ENCODE measurements at regions not wholly inside any gene's neighbourhood (a gene's known extent, or its start where the extent isn't known, plus 50 kb on each side); places are given as distances from the start of the nearest gene placed in this dataset.
A peak's percentile ranks its signal among the peaks of the same experiment; 100 is the strongest.

DNA sequence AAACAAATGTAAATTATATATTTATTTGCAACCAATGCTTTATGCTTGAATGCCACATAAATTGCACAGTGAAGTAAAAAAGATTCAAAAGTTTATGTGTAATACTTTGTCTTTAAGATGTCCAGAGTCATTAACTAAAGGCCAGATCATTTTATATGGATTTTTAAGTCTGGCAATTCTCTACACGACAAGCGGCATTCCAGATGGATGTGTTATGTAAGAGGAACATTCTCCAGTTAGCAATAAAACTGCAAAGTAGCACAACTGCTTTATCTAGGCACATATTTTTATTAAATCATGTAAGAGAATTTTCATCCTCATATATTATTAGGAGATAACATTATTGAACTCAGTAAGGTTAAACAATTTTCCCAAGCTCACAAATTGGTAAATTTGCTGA, 1717.7 kb upstream of the SEL1L start:
- H2AK5ac ChIP-seq (ENCODE audit: low read length), result no peak overlapping the region
- WGBS (ENCODE audit: extremely low coverage, insufficient coverage, insufficient read length), result no CpG with 5 or more reads among the region's 2 CpGs
- H3K4me1 ChIP-seq (ENCODE audit: control insufficient read depth in 1 of 2, insufficient read depth in 2 of 2, low read length in 2 of 2), result no peaks in the 10 kb centered on the region

DNA sequence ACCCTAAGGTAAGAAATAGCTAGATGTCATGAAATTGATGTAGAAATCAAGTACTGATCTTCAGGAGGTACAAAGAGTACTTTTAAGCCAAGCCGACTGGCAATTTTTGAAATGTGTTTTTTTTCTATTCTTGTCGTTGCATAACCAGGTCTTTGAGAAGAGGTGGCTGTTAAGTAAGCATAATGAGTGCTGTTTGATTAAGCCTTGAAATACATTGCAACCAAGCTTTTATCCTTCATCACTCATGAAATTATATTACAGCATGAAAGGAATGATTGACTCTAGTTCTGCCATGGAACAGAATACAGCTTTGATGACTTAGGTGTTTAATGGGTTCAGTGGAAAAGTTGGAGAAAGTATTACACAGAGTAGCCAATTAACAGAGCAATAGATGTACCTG, 1720.2 kb upstream of the SEL1L start:
- WGBS (ENCODE audit: extremely low coverage, insufficient coverage, insufficient read length), result no CpG with 5 or more reads among the region's 2 CpGs

More for the DNA sequence above, 1717.7 kb upstream of the SEL1L start:
- no peak overlapping the region for H4K12ac ChIP-seq (ENCODE audit: low read depth, low read length)
- peak in 1 of 2 donors; percentile 4 for DNase-seq
- H3K9me3 ChIP-seq (ENCODE audit: insufficient read depth, low read depth, low read length), result no peaks in the 10 kb centered on the region
- H3K79me2 ChIP-seq (ENCODE audit: control insufficient read depth, insufficient read depth, low read length, poor library complexity), result no peaks in the 10 kb centered on the region
- H2BK12ac ChIP-seq (ENCODE audit: low read length), result no peak overlapping the region
- no peaks in the 10 kb centered on the region for H3K27me3 ChIP-seq (ENCODE audit: insufficient read depth, low read length)
- no peak overlapping the region for H3K23ac ChIP-seq (ENCODE audit: low read length)
- no peak overlapping the region for H3K4ac ChIP-seq (ENCODE audit: low read depth, low read length)
- H3K4me3 ChIP-seq (ENCODE audit: low read depth, low read length), result no peak overlapping the region
- no peak overlapping the region for H3K9ac ChIP-seq (ENCODE audit: low read length)
- no peaks in the 10 kb centered on the region for H3K79me1 ChIP-seq (ENCODE audit: low read length)
- no peak overlapping the region for H4K8ac ChIP-seq (ENCODE audit: low read depth, low read length)
- no peak overlapping the region for H4K91ac ChIP-seq (ENCODE audit: low read depth, low read length)
- H3K36me3 ChIP-seq (ENCODE audit: control insufficient read depth in 1 of 2, insufficient read depth in 2 of 2, low read length in 2 of 2), result no peaks in the 10 kb centered on the region
- H3K18ac ChIP-seq (ENCODE audit: low read length), result no peak overlapping the region
- no peak overlapping the region for H3K4me2 ChIP-seq (ENCODE audit: low read length)
- H2AFZ ChIP-seq (ENCODE audit: insufficient read depth, low read length, poor library complexity), result no peak overlapping the region
- no peak overlapping the region for H2BK120ac ChIP-seq (ENCODE audit: insufficient read depth, low read length, poor library complexity)
- H2BK5ac ChIP-seq (ENCODE audit: low read depth, low read length, poor library complexity), result no peak overlapping the region
- no peak overlapping the region for H3K14ac ChIP-seq (ENCODE audit: low read length)
- no peak overlapping the region for H3K27ac ChIP-seq (ENCODE audit: low read depth, low read length)

DNA sequence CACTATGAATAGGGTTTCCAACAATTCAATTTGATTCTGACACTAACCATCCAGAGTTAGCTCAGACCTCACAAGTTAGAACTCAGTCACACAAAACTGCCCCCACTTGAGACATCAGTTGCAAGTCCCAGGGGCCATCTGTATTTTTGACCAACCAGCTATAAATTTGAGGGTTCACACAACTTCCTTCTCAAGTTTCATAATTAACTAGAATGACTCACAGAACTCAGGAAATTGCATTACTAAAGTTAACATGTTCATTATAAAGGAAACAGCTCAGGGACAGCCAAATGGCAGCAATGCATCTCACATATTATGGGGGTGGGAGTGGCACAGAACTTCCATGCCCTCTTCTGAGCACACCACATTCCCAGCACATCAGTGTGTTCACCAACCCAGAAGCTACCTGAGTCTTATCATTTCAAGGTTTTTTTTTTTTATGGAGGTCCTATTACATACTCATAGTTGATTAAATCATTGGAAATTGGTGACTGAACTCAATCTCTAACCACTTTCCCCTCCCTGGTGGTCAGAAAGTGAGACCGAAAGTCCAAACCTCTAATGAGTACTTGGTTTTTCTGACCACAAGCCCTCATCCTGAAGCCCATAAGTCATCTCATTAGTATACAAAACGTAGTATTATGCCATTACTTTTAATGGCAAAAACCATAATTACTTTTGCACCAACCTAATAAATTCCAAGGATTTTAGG, 1721.5 kb upstream of the SEL1L start:
- no peak overlapping the region for H3K4me3 ChIP-seq (ENCODE audit: low read depth, low read length)
- H3K27ac ChIP-seq (ENCODE audit: low read depth, low read length), result no peak overlapping the region
- WGBS (ENCODE audit: extremely low coverage, insufficient coverage, insufficient read length), result no CpG with 5 or more reads among the region's 2 CpGs
- no peaks in the 10 kb centered on the region for H3K36me3 ChIP-seq (ENCODE audit: control insufficient read depth in 1 of 2, insufficient read depth in 2 of 2, low read length in 2 of 2)
- H3K4me2 ChIP-seq (ENCODE audit: low read length), result no peak overlapping the region
- H2BK120ac ChIP-seq (ENCODE audit: insufficient read depth, low read length, poor library complexity), result no peak overlapping the region
- H3K14ac ChIP-seq (ENCODE audit: low read length), result no peak overlapping the region
- no peak overlapping the region for H2BK5ac ChIP-seq (ENCODE audit: low read depth, low read length, poor library complexity)
- H3K4me1 ChIP-seq (ENCODE audit: control insufficient read depth in 1 of 2, insufficient read depth in 2 of 2, low read length in 2 of 2), result no peaks in the 10 kb centered on the region
- H3K79me1 ChIP-seq (ENCODE audit: low read length), result no peaks in the 10 kb centered on the region
- peak in 1 of 2 donors; percentile 3 for DNase-seq
- H3K23ac ChIP-seq (ENCODE audit: low read length), result no peak overlapping the region
- no peaks in the 10 kb centered on the region for H3K27me3 ChIP-seq (ENCODE audit: insufficient read depth, low read length)
- H2AFZ ChIP-seq (ENCODE audit: insufficient read depth, low read length, poor library complexity), result no peak overlapping the region
- H3K9me3 ChIP-seq (ENCODE audit: insufficient read depth, low read depth, low read length), result no peaks in the 10 kb centered on the region
- H3K4ac ChIP-seq (ENCODE audit: low read depth, low read length), result no peak overlapping the region
- H3K9ac ChIP-seq (ENCODE audit: low read length), result no peak overlapping the region
- no peak overlapping the region for H2AK5ac ChIP-seq (ENCODE audit: low read length)
- H4K8ac ChIP-seq (ENCODE audit: low read depth, low read length), result no peak overlapping the region
- no peak overlapping the region for H2BK12ac ChIP-seq (ENCODE audit: low read length)
- H3K79me2 ChIP-seq (ENCODE audit: control insufficient read depth, insufficient read depth, low read length, poor library complexity), result no peaks in the 10 kb centered on the region
- no peak overlapping the region for H4K12ac ChIP-seq (ENCODE audit: low read depth, low read length)
- H3K18ac ChIP-seq (ENCODE audit: low read length), result no peak overlapping the region
- H4K91ac ChIP-seq (ENCODE audit: low read depth, low read length), result no peak overlapping the region

More for the DNA sequence above, 1720.2 kb upstream of the SEL1L start:
- Histone ChIP-seq H3K27ac (ENCODE audit: low read depth, low read length) (no peak overlapping the region), H3K9me3 (ENCODE audit: insufficient read depth, low read depth, low read length) (no peaks in the 10 kb centered on the region), H2BK12ac (ENCODE audit: low read length) (no peak overlapping the region), H2AFZ (ENCODE audit: insufficient read depth, low read length, poor library complexity) (no peak overlapping the region), H3K4me2 (ENCODE audit: low read length) (no peak overlapping the region), H3K4ac (ENCODE audit: low read depth, low read length) (no peak overlapping the region), H2BK120ac (ENCODE audit: insufficient read depth, low read length, poor library complexity) (no peak overlapping the region), H4K91ac (ENCODE audit: low read depth, low read length) (no peak overlapping the region), H4K8ac (ENCODE audit: low read depth, low read length) (no peak overlapping the region), H4K12ac (ENCODE audit: low read depth, low read length) (no peak overlapping the region), H3K4me3 (ENCODE audit: low read depth, low read length) (no peak overlapping the region), H3K79me1 (ENCODE audit: low read length) (no peaks in the 10 kb centered on the region), H3K14ac (ENCODE audit: low read length) (no peak overlapping the region), H3K23ac (ENCODE audit: low read length) (no peak overlapping the region), H3K18ac (ENCODE audit: low read length) (no peak overlapping the region), H2BK5ac (ENCODE audit: low read depth, low read length, poor library complexity) (no peak overlapping the region), H3K4me1 (ENCODE audit: control insufficient read depth in 1 of 2, insufficient read depth in 2 of 2, low read length in 2 of 2) (no peaks in the 10 kb centered on the region), H2AK5ac (ENCODE audit: low read length) (no peak overlapping the region), H3K79me2 (ENCODE audit: control insufficient read depth, insufficient read depth, low read length, poor library complexity) (no peaks in the 10 kb centered on the region), H3K36me3 (ENCODE audit: control insufficient read depth in 1 of 2, insufficient read depth in 2 of 2, low read length in 2 of 2) (no peaks in the 10 kb centered on the region), H3K9ac (ENCODE audit: low read length) (no peak overlapping the region), H3K27me3 (ENCODE audit: insufficient read depth, low read length) (no peaks in the 10 kb centered on the region)
- no peak for DNase-seq

DNA sequence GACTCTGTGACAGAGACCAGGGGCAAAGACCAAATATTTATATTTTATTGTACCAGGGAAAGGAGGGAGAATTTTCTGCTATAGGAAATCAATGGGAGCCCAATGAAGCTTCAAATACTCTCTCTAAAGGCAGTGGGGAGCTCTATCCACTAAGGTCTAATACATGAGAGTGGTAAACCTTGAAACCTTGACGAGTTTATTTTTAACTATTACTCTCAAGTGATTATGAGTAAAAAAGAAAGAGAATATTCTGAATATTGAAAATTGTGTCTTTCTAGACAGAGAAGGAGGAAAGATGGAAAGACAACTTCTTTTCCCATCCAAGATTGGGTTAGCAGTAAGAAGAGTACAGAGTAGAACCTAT, 1722.1 kb upstream of the SEL1L start:
- Histone ChIP-seq H2BK12ac (ENCODE audit: low read length) (no peak overlapping the region), H3K27ac (ENCODE audit: low read depth, low read length) (no peak overlapping the region), H3K18ac (ENCODE audit: low read length) (no peak overlapping the region), H3K4ac (ENCODE audit: low read depth, low read length) (no peak overlapping the region), H3K14ac (ENCODE audit: low read length) (no peak overlapping the region), H3K27me3 (ENCODE audit: insufficient read depth, low read length) (no peaks in the 10 kb centered on the region), H3K4me2 (ENCODE audit: low read length) (no peak overlapping the region), H3K4me1 (ENCODE audit: control insufficient read depth in 1 of 2, insufficient read depth in 2 of 2, low read length in 2 of 2) (no peaks in the 10 kb centered on the region), H3K79me1 (ENCODE audit: low read length) (no peaks in the 10 kb centered on the region), H4K8ac (ENCODE audit: low read depth, low read length) (no peak overlapping the region), H3K4me3 (ENCODE audit: low read depth, low read length) (no peak overlapping the region), H3K36me3 (ENCODE audit: control insufficient read depth in 1 of 2, insufficient read depth in 2 of 2, low read length in 2 of 2) (no peaks in the 10 kb centered on the region), H3K9ac (ENCODE audit: low read length) (no peak overlapping the region), H2AK5ac (ENCODE audit: low read length) (no peak overlapping the region), H3K23ac (ENCODE audit: low read length) (no peak overlapping the region), H4K91ac (ENCODE audit: low read depth, low read length) (no peak overlapping the region), H4K12ac (ENCODE audit: low read depth, low read length) (no peak overlapping the region), H2BK120ac (ENCODE audit: insufficient read depth, low read length, poor library complexity) (no peak overlapping the region), H2AFZ (ENCODE audit: insufficient read depth, low read length, poor library complexity) (no peak overlapping the region), H3K79me2 (ENCODE audit: control insufficient read depth, insufficient read depth, low read length, poor library complexity) (no peaks in the 10 kb centered on the region), H3K9me3 (ENCODE audit: insufficient read depth, low read depth, low read length) (no peaks in the 10 kb centered on the region), H2BK5ac (ENCODE audit: low read depth, low read length, poor library complexity) (no peak overlapping the region)
- no peak for DNase-seq
- no CpG with 5 or more reads among the region's 1 CpG for WGBS (ENCODE audit: extremely low coverage, insufficient coverage, insufficient read length)
